SHP77 treated with DMSO at 0.1 percent for 48 hours (cell line): ENCODE measurements at regions not wholly inside any gene's neighbourhood (a gene's known extent, or its start where the extent isn't known, plus 50 kb on each side); places are given as distances from the start of the nearest gene placed in this dataset.
"Not testable (repeated sequence)": the region's sequence is repeated elsewhere in the genome, so short reads cannot be mapped to it uniquely, and the experiment has no call there.

ENCODE experiments used
- DNase-seq: peaks from one replicate; lab custom pipeline; 2025; lab: John Stamatoyannopoulos, UW

DNA sequence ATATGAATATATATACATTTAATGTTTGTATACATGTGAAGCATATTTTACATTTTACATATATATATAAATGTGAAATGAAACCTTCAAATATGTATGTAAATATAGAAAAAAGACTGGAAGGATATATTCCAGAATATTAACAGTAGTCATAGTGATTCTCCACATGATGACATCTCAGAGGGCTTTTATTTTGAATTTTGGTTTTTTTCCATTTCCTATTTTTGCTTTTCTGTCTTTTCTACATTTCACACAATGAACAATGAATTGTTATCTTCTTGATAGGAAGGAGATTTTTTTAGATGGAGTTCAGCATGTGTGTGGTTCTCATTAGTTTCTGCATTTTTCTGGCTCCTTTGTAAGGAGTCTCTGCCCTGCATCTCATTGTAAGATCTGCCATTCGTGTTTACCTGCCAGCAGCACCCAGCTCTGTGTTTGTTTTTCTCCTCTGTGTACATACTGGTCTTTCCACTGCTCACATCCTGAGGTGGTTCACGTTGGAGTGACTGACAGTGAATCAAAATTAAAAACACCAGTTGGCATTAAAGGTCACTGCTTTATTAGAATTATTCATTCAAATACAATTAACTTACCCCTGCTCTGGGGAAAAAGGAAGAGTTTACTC lies 425.3 kb upstream of the MDFIC2 start:
- peak; percentile 83 for DNase-seq

DNA sequence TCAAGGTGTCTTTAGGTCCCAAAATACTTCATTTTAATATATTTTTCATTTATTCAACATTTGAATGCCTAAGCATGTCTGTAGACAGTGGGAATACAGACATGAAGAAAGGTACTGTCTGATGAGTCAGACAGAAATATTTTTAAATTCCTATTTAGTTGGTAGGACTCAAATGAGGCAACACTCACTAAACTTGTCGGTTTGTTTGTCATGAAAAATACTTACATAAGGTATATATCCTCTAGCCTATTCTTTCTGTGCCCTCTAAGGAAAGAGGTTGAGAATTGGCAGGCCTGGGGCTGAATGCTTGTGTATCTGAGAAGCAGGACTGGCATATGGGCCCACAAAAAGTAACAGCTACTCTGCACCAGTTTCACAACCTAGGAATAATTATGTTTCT lies 423.6 kb upstream of the MDFIC2 start:
- DNase-seq, result no peak

DNA sequence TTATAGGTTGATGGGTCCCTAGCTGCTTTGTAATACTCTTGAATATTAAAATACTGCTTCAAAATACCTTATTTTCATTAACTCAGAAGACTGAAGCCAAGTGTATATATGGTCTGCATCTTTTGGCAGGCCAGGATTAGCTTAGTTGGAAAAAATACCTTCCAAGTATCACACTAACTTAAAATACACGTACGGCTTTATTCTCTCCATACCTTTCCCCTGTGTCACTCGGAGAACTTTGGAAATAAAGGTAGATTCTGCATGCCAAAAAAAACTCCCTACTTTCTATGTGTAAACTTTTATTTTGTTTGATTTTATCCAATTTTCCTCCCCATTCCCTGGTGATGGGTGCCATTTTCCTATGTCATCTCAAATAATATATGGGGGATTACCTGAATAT lies 422.3 kb upstream of the MDFIC2 start:
- no peak for DNase-seq

DNA sequence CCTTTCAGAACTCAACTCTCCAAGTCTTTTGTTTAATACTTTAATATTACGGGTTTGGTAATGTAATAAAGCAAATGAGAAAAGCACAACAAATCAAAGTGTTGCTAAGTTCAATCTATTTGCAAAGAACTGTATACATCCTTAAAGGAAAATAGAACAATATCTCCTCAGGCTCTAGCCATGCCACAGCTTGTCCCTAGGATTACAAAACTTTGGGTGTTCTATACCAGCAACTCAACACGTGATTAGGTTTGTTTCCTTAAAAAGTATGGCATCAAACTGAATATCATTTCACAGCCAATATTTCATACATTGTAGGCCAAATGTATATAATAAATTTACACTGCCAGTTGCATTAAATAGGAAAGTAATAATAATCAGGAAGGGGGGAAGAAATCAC lies 418.6 kb upstream of the MDFIC2 start:
- no peak for DNase-seq

DNA sequence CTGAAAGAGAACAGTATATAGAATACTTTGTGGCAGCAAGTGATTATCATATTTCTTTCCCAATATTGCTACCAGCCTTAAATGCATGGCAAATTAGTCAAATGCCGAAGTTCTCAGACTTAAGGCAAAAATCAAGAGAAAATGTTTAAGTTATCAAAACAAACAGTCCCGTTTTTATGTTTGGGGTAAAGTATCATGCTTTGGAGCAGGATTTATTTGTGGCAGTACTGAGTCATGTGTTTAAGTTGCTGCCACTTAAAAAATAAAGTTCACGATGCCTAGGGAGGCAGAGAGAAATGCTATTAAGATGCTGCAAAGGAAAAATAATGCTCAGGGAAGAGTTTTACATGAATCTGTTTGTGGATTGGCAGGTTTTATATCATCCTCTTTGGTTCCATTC lies 417.4 kb upstream of the MDFIC2 start:
- DNase-seq, result no peak

DNA sequence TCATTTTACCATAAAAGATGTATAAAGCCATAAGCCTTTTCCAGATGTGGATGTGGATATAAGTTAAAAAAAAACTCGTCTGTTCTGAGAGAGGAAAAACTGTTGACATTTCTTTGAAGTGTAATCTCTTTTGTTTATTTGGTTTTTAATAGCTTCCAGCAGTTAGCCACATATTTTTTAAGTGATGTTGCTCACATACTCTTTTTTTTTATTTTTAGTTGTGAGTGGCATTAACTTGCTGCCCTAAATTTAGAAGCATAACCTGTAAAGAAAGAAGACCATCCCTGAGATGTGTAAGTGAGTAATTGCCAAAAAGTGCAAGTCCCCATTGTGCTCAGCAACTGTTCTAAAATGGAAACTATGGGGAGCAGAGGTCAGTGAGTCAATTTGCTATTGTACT lies 415.9 kb upstream of the MDFIC2 start:
- DNase-seq, result no peak

DNA sequence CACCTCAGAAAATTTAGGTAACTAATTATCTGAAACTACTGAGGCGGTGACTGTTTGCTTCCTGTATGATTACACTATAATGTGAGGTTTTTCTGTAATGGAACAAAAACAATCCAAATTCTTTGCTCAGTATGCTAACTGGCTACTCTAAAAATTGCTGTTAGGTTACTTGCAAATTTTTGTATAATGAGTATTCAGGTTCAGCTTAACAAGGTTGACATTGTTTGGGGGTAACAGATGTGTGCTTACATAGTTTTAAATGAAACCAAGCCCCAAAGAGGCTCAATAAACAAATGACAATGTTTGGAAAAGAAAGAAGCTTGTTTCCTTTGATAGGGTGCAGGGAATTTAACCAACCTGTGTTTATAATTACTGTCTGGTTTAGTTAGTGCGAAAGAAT lies 414.5 kb upstream of the MDFIC2 start:
- no peak for DNase-seq

DNA sequence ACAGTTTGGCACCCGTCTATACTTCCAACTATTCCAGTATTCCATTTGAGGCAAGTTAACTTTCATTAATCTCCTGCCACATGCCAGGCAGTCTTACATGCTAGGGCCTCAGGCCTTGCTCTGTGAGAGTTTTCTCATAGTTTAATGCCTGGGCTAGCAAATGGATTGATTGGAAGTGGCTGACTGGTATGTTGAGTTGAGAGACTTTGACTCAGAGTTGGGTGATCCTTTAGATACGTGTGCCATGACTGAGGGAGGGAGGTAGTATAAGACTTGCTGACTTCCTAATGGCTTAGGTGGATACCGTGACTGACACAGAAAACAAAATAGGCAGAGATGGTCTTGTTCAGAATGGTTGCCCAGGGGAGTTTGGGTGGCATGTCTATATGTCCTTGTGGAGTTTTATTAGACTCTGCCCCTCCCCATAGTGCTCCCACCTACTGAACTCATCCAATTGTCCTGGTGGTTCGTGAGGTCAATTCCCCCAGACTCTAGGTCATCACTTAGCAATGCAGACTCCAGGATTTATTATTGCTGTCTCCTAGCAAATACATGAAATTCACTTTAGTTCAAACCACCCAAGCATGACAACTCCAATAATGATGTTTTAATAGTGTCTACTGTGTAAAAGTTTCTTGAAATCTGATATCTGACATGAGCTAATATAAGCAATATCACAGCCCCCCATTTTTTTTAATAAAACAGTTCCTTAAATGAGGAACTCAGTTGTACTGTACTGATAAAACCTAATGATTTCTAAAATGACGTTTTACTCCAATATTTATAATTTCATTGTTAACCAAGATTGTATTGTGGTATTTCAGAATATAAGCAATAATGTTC lies 413.9 kb upstream of the MDFIC2 start:
- DNase-seq, result no peak

DNA sequence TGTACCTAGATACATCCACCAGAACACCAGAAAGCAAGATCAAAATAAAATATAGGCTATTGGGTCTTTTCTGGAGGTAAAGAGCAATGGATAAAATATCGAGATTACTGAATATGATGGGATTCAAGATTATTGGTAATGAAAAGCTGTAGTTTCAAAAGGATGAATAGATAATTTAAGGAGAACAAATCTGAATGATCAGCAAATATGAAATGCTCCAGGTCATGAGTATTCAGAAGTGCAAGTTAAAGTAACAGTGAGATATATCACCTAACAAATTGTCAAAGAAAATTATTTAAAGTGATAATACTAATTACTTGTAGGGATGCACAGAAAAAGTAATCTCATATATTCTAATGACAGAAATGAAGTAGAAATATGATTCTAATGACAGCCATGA lies 409.6 kb upstream of the MDFIC2 start:
- no peak for DNase-seq

DNA sequence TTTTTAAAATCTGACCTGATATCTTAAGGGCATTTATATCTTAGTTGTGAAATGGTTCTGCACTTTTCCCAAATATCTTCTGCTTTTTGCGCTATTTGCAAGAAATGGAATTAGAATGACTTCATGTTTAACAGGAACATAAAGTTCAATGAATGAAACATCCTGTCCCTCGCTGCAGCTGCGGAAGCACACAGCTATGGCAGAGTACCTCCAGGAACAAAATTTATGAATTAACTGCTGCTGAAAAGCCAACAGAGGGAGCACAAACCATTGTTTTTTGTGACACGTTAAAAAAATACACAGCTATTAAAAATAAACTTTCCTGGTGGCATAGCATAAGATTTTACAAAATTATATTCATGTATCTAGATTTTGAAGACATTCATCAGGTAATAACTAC lies 404.4 kb upstream of the MDFIC2 start:
- no peak for DNase-seq

DNA sequence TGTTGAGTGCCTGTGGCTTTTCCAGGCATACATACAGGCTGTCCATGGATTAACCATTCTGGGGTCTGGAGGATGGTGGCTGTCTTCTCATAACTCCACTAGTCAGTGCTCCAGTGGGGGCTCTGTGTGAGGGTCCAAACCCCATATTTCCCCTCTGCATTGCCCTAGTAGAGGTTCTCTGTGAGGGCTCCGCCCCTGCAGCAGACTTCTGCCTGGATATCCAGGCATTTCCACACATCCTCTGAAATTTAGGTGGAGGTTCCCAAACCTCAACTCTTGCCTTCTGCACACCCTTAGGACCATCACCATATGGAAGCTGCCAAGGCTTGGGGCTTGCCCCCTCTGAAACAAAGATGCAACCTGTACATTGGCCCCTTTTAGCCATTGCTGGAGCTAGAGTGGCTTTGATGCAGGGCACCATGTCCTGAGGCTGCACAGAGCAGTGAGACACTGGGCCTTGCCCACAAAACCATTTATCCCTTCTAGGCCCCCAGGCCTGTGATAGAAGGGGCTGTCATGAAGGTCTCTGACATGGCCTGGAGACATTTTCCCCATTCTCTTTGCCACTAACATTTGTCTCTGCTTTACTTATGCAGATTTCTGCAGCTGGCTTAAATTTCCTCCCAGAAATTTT lies 400.1 kb upstream of the MDFIC2 start:
- no peak for DNase-seq

DNA sequence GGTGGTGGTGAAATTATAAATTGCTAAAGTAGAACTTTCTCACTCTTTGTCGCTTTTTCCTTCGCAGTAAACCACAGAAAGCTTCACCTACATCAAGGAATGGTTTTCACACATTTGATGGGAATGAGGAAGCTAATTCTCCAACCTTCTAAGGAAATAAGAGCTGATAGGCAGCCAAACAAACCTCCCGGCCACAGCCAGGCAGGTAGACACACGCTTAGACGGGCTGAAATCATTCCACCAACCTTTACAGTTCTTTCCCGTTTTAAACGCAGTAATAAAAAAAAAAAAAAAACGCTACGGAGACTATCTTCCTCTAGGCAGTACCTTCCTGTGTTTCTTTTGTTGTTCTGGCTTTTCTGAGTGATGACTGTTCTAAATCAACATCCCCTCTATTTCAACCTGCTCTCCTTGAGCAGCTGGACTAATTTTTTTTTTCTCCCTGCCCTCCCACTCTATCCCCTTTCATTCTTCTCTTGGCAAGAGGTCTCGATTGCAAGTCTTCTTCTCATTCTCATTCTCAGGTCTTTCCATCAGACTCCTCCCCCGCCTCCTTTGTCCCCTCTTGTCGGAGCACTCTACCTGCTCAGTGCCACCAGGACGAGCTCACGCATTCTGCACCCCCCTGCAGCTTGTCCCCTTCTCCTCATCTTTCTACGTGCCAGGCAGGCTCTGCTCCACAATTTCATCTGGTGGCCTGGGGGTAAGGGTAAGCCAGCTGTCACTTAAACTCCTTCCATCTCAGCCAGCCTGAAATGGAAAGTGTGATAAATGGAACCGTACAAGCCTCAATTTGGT lies 391.1 kb upstream of the MDFIC2 start:
- DNase-seq, result no peak

DNA sequence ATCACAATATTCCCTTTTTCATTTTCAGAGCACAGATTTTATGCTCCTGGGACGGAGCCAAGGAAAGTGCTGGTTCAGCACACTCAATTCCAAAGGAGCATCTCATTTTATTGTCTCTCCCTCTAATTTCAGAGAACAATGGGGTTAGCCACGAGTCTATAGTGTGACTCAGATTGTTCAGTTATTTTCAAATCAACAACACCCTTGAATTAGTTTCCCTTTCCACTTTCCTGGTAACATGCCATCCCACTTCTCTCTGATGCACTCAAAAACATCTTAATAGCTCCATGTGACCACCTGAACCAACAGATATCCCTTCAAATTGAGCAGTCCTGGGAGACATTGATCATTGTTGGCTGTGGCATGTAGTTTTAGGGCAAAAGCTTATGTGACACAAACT lies 389.7 kb upstream of the MDFIC2 start:
- DNase-seq, result no peak

DNA sequence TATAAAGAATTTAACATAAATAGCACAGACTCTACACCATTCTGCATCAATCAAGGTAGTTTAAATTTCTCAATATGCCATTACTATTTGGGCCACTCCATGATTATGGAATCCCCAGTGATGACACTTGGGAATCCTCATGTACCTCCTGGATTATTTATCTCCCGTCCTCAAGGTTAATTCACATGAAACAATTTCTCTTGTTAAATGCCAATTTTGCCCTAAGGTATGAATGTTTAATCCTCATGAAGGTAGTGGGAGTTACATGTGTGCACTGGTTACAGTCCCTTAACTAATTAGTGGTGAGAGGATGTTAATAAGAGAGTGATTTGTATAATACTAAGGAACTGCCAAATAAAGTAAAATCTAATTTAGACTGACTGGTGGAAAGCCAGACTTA lies 372.3 kb upstream of the MDFIC2 start:
- no peak for DNase-seq

DNA sequence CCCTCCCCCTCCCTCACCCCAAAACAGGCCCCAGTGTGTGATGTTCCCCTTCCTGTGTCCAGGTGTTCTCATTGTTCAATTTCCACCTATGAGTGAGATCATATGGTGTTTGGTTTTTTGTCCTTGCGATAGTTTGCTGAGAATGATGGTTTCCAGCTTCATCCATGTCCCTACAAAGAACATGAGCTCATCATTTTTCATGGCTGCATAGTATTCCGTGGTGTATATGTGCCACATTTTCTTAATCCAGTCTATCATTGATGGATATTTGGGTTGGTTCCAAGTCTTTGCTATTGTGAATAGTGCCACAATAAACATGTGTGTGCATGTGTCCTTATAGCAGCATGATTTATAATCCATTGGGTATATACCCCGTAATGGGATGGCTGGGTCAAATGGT lies 363.4 kb upstream of the MDFIC2 start:
- DNase-seq, result not testable (repeated sequence)

DNA sequence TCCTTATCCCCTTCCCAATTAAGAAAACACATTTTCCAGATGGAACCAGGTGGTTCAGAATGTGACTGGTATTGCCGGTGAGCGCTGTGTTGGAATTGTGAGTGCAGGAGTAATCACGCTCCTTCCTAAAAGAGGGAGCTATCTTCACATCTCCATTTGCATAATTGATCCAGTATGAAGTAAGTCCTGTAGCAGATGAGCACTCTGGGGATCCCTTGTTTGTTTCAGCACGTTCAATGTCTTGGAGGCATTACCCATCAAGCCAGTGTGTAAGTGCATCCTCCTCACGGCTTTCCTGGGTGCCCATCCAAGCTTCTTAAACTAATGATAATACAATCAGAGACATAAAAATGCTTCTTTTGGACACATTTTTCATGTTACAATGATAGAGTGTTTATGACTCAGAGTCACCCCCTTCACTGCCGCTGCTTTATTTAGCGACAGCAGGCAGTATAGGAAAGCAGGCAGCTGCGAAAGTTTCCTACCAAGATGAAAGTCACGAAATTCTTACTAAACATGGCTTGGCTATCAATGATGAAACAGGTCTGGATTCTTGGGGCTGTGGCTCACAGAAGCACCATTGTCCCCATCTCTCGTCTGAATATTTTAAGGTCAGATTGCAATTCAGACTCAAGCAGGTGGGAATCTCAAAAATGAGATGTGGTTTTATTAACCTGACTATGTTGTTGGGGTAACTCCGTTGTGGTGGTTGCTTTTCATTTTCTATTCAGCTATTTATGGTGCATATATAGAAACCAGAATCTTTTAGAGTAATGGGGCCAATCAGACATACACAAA lies 346.3 kb upstream of the MDFIC2 start:
- DNase-seq, result no peak

DNA sequence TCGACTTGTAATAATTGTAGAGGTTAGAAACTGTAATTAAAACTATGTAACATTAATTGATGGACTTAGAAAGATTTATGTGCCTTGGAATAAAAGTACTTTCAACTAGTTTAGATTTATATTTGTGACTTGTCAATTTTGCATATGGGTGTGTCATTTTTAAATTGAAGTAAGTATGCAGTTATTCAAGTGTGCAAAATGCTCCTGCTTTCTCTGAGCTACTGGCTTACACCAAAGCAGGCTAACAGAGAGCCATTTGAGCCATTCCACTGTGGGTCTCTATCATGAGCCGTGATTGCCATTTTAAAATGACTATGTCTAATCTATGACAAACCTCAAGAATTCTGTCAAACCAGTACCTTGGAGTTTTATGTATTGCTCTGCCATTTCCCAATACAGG lies 345.0 kb upstream of the MDFIC2 start:
- DNase-seq, result no peak

DNA sequence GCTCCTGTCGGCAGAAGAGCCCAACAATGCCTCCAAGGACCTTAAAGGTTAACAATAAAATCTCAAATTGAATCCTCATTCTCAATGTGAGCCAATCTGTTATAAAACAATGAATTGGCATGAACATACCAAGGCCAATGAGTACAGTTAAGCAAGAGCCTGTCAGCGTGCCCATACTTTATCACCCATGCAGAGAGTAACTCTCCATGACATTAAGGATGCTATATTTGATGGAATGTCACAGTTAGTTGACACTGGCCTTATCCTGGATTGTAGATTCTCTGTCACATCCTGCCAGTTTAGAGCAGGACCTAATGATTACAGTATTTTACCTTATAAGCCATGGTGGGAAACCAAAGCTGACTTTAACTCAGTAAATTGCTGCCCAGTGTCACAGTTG lies 335.4 kb upstream of the MDFIC2 start:
- no peak for DNase-seq

DNA sequence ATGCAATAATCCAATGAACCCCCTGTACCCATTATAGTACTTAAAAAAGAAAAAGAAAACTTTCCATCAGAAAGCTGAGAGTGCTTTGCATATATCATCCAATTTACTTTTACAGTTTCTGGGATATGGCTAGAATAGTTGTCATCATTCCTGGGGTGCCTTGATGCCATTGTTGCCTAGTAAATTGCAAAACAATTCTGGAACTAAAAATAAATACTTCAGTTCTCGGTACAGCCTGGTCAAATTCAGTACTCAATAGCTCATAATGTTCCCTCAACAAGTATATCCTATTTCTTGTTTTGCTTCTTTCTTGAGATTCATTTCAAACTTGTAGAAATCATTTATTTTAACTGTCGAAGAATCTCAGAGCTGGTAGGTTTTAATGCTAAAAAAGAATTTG lies 334.7 kb upstream of the MDFIC2 start:
- DNase-seq, result no peak

DNA sequence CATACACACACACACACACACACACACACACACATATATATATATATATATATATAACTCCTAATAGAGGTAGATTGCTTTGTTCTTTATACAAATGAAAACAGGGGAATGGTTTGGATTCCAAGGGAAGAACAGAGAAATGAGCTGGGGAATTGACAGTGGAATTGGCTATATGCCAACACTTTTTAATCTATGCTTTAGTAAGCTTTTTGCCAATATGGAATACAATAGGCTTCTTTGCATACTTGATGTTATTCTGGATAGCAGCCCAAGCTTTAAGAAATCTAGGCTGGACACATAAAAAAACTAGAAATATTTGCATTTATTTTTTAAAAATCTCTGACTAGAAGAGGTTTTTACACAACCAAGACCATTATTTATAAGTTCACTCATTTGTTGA lies 334.2 kb upstream of the MDFIC2 start:
- no peak for DNase-seq

DNA sequence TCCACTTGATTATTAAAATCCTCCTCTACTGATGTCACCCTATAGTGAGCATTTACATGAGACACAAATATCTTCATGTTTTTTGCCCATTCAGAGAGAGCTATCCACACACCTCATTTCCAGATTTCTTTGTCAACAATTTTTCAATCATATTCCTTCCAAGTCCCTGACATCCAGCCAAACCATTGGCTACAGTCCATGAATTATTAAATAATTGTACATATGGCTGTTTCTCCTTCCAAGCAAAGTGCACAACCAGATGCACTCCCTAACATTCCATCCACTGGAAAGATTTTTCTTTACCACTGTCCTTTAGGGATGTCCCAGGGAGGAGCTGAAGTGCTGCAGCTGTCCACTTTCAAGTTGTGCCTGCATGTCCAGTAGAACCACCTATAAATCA lies 328.0 kb upstream of the MDFIC2 start:
- DNase-seq, result no peak

DNA sequence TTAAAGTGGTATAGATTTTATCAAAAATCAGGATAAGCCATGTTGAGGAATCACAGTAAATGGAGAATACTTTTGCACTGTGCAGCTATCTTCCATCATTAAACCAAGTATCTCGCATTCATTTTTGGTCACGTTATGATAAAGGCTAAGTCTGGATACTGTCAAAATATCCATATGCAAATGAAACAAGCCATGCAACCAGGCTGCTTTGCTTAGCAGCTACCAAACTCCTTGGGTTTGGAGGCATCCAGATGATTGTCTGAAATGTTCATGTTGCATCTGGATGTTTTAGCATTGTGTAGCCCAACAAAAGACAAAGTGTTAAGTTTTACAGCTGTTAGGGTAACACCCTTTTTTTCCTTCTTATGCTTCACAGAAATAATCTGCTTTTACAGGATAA lies 322.9 kb upstream of the MDFIC2 start:
- DNase-seq, result no peak
